ENCODE measurements at regions not wholly inside any gene's neighbourhood (a gene's known extent, or its start where the extent isn't known, plus 50 kb on each side); places are given as distances from the start of the nearest gene placed in this dataset.

DNA sequence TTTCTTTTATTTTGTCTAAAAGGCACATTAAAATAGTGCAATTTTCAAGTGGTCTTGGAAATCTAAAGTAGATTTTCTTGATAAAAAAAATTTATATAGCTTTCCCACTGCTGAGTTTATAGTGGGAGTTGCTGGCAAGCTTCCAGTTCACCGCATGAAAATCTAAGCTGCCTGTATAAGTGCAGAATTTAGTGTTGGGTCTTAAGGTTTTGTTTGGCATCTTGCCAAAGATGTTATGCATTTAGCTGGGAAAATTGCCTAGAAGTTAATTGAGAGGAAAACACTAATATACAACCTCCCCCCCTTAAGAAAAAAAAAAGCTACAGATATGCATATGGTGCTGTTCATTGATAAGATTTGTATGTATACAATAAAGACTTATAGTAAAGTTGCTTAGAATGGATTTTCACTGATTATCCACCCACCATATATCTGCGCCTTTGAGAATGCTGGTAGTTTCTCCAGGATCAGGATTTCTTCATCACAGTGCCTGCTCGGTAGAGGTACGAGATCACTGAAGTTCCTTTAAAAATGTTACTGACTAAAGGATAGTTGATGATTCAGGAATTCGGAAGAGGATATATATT lies 803.2 kb upstream of the POU3F3 start:
- Mint-ChIP-seq H3K27ac (no peak overlapping the region), H3K27me3 (ENCODE audit: low read depth, poor library complexity) (peaks cover 3% of the 10 kb centered on the region), H3K9me3 (no peaks in the 10 kb centered on the region), H3K4me1 (peaks cover 8% of the 10 kb centered on the region), H3K36me3 (ENCODE audit: low read depth) (no peaks in the 10 kb centered on the region), H3K4me3 (no peak overlapping the region)
- TF ChIP-seq, protein P1, sequence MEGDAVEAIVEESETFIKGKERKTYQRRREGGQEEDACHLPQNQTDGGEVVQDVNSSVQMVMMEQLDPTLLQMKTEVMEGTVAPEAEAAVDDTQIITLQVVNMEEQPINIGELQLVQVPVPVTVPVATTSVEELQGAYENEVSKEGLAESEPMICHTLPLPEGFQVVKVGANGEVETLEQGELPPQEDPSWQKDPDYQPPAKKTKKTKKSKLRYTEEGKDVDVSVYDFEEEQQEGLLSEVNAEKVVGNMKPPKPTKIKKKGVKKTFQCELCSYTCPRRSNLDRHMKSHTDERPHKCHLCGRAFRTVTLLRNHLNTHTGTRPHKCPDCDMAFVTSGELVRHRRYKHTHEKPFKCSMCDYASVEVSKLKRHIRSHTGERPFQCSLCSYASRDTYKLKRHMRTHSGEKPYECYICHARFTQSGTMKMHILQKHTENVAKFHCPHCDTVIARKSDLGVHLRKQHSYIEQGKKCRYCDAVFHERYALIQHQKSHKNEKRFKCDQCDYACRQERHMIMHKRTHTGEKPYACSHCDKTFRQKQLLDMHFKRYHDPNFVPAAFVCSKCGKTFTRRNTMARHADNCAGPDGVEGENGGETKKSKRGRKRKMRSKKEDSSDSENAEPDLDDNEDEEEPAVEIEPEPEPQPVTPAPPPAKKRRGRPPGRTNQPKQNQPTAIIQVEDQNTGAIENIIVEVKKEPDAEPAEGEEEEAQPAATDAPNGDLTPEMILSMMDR (IDR thresholded peaks at IDR 0.05), result no peak
- DNase-seq, result no peak

GRCh38 chr2:104051766-104052165 lies 802.1 kb upstream of the POU3F3 start:
- TF ChIP-seq, protein P1 (IDR thresholded peaks at IDR 0.05), result no peak
- Mint-ChIP-seq H3K27me3 (ENCODE audit: low read depth, poor library complexity) (peaks cover 3% of the 10 kb centered on the region), H3K9me3 (no peaks in the 10 kb centered on the region), H3K4me3 (no peak overlapping the region), H3K27ac (peak overlapping the region; percentile 10), H3K4me1 (peaks cover 8% of the 10 kb centered on the region), H3K36me3 (ENCODE audit: low read depth) (no peaks in the 10 kb centered on the region)
- no peak for DNase-seq

DNA sequence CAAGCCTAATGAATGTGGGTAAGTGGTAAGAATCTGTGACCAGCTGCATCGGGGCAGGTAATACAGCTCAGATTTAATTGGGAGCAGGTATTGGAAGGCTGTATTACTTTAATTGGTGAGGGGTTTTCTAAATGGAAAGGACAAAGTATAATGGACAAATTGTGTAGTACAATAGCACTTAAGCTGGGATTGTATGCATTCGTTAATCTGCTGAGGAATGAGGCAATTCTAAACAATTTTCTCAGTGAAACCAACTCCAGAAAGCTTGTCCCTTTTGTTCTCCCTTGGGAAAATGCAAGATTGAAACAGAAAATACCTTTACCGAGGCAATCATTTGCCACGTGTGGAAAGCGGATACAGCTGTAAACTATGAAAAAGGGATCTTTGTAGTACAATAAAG lies 801.6 kb upstream of the POU3F3 start:
- Mint-ChIP-seq H3K27ac (no peak overlapping the region), H3K4me1 (peaks cover 8% of the 10 kb centered on the region), H3K36me3 (ENCODE audit: low read depth) (no peaks in the 10 kb centered on the region), H3K9me3 (no peaks in the 10 kb centered on the region), H3K27me3 (ENCODE audit: low read depth, poor library complexity) (peaks cover 3% of the 10 kb centered on the region), H3K4me3 (no peak overlapping the region)
- no peak for DNase-seq
- TF ChIP-seq, protein P1 (IDR thresholded peaks at IDR 0.05), result no peak

DNA sequence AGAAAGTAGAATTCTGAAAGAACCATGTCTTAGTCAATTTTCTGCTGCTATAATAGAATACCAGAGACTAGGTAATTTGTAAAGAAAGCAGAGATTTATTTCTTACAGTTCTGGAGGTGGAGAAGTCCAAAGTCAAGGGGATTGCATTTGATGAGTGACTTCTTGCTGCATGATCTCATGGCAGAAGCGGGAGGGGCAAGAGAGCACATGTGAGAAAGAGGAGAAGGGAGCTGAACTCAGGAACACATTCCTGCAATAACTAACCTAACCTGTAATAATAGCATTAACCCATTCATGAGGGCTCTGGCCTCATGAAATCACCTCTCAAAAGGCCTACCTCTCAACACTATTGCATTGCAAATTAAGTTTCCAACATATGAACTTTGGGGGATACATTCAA lies 797.5 kb upstream of the POU3F3 start:
- Mint-ChIP-seq H3K9me3 (peaks cover 10% of the 10 kb centered on the region), H3K36me3 (ENCODE audit: low read depth) (no peaks in the 10 kb centered on the region), H3K4me1 (peaks cover 6% of the 10 kb centered on the region), H3K27ac (no peak overlapping the region), H3K4me3 (no peak overlapping the region), H3K27me3 (ENCODE audit: low read depth, poor library complexity) (peaks cover 9% of the 10 kb centered on the region)
- TF ChIP-seq, protein P1 (IDR thresholded peaks at IDR 0.05), result no peak
- DNase-seq, result no peak

- H3K27ac Mint-ChIP-seq, result no peak overlapping the region
- no peaks in the 10 kb centered on the region for H3K27me3 Mint-ChIP-seq (ENCODE audit: low read depth, poor library complexity)
- TF ChIP-seq, protein P1 (IDR thresholded peaks at IDR 0.05), result no peak
- H3K9me3 Mint-ChIP-seq, result peaks cover 14% of the 10 kb centered on the region
- H3K36me3 Mint-ChIP-seq (ENCODE audit: low read depth), result no peaks in the 10 kb centered on the region
- DNase-seq, result no peak
- H3K4me3 Mint-ChIP-seq, result no peak overlapping the region
- H3K4me1 Mint-ChIP-seq, result no peaks in the 10 kb centered on the region
Observed at GRCh38 chr2:104068665-104069064, 785.2 kb upstream of the POU3F3 start.

DNA sequence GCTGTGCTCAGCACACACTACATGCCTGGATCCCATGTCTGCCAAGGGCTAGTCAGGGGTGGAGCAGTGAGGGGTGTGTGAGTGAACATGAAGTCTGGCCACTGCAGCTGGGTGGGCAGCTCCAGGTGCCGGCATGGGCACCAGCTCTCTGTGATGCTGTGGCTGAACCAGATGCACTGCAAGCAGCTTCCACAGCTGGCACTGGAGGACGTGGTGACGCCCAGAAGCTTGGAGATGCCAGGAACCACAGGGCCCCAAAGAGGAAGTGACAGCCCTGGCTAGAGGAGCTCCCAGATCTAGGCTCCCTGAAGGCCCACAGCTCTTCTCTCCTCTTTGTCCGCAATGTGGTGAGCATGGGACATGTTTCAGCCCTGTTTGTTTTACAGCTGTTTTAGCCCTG lies 776.3 kb upstream of the POU3F3 start:
- no peak for DNase-seq
- no peaks in the 10 kb centered on the region for H3K9me3 Mint-ChIP-seq
- no peak overlapping the region for H3K4me3 Mint-ChIP-seq
- H3K27ac Mint-ChIP-seq, result no peak overlapping the region
- H3K36me3 Mint-ChIP-seq (ENCODE audit: low read depth), result no peaks in the 10 kb centered on the region
- TF ChIP-seq, protein P1 (IDR thresholded peaks at IDR 0.05), result no peak
- no peaks in the 10 kb centered on the region for H3K4me1 Mint-ChIP-seq
- no peaks in the 10 kb centered on the region for H3K27me3 Mint-ChIP-seq (ENCODE audit: low read depth, poor library complexity)
